ENCODE measurements at regions not wholly inside any gene's neighbourhood (a gene's known extent, or its start where the extent isn't known, plus 50 kb on each side); places are given as distances from the start of the nearest gene placed in this dataset.

DNA sequence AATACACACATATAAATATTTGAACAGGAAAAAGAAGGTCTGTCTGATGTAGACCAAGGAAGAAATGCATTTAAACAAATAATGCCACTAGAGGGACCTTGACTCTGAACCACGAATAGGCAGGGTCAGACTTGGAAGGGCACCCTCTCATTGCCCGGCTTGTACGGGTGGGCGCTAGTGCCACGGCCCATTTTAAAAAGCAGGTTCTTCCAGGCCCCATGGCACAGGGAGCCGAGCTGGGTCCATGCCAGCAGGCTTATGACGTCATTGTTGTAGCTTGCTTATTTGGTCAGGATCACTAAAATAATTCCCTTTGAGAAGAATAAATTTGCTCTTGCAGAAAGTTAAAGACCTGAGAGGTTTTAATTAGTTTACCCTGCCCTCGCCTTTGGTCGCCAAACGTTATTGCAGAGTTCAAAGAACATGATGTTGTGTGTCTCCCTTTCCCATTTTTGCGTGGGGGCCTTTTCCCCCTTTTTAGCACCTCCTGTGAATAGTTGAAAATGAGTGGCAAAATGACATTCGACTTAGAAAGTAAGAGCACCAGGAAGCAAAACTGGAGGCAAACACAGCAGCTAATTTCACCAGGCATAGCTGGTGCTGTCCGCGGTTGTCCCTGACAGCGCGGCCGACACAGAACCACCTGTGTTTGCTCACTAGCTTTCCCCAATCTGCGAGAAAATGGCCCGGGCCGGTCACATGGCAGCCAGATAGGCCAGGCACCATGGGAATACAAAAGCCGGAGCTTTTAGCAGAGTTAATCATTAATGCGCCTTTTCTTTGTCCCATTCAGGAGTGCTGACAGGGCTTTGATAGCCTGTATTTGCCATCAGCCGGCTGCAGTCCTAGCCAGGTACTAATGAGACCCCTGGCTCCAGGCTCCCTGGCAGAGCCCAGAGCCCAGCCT lies 93.8 kb downstream of the FOXA2 start (continued):
- TF ChIP-seq CCDC6 (CRISPR knock-in tag; IDR thresholded peaks at IDR 0.05) (peak; percentile 77; the same call in 1 of the 2 replicates), ZNF879 (CRISPR knock-in tag; IDR thresholded peaks at IDR 0.05) (no peak; the same call in 1 of the 2 replicates), ZNF883 (CRISPR knock-in tag; IDR thresholded peaks at IDR 0.05; ENCODE audit: not compliant biosample characterization) (peak; percentile 83), ZFP1 (CRISPR knock-in tag; IDR thresholded peaks at IDR 0.05) (peak; percentile 83), KLF15 (CRISPR knock-in tag; IDR thresholded peaks at IDR 0.05; ENCODE audit: borderline replicate concordance) (no peak; the same call in 1 of the 2 replicates), ARNT (IDR thresholded peaks at IDR 0.05) (no peak), ZNF543 (CRISPR knock-in tag; IDR thresholded peaks at IDR 0.05) (peak; percentile 92), RAD21 (CRISPR knock-in tag; IDR thresholded peaks at IDR 0.05) (peak; percentile 79), ZFP36L1 (CRISPR knock-in tag; IDR thresholded peaks at IDR 0.05) (peak; percentile 91), HIVEP1 (CRISPR knock-in tag; IDR thresholded peaks at IDR 0.05) (peak; percentile 90), GFI1 (CRISPR knock-in tag; IDR thresholded peaks at IDR 0.05; ENCODE audit: borderline replicate concordance) (peak; percentile 72), RFX1 (IDR thresholded peaks at IDR 0.05) (peak; percentile 61; the same call in 1 of the 2 replicates), TMF1 (CRISPR knock-in tag; IDR thresholded peaks at IDR 0.05; ENCODE audit: low read depth) (no peak), ZEB1 (IDR thresholded peaks at IDR 0.05; ENCODE audit: insufficient replicate concordance, low read depth) (peak; percentile 73), NR2F1 (CRISPR knock-in tag; IDR thresholded peaks at IDR 0.05) (peak; percentile 59; a peak in 3 of 4 replicates), SMAD3 (CRISPR knock-in tag; IDR thresholded peaks at IDR 0.05) (peak; percentile 82), ZNF724P (CRISPR knock-in tag; IDR thresholded peaks at IDR 0.05; ENCODE audit: borderline replicate concordance) (no peak; the same call in 1 of the 2 replicates), NAIF1 (CRISPR knock-in tag; IDR thresholded peaks at IDR 0.05; ENCODE audit: borderline replicate concordance) (peak; percentile 79), BORCS8-MEF2B (CRISPR knock-in tag; IDR thresholded peaks at IDR 0.05) (0 out of 2 replicates have a peak, but pooled peaks have one; percentile 15), YY1 (IDR thresholded peaks at IDR 0.05; ENCODE audit: insufficient read depth, insufficient replicate concordance, low read depth, low read length) (peak; percentile 93)
- TF ChIP-seq, protein P1, sequence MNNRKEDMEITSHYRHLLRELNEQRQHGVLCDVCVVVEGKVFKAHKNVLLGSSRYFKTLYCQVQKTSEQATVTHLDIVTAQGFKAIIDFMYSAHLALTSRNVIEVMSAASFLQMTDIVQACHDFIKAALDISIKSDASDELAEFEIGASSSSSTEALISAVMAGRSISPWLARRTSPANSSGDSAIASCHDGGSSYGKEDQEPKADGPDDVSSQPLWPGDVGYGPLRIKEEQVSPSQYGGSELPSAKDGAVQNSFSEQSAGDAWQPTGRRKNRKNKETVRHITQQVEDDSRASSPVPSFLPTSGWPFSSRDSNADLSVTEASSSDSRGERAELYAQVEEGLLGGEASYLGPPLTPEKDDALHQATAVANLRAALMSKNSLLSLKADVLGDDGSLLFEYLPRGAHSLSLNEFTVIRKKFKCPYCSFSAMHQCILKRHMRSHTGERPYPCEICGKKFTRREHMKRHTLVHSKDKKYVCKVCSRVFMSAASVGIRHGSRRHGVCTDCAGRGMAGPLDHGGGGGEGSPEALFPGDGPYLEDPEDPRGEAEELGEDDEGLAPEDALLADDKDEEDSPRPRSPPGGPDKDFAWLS (CRISPR knock-in tag; IDR thresholded peaks at IDR 0.05; ENCODE audit: borderline replicate concordance): 0 out of 2 replicates have a peak, but pooled peaks have one; percentile 22
- TF ChIP-seq, protein P2, sequence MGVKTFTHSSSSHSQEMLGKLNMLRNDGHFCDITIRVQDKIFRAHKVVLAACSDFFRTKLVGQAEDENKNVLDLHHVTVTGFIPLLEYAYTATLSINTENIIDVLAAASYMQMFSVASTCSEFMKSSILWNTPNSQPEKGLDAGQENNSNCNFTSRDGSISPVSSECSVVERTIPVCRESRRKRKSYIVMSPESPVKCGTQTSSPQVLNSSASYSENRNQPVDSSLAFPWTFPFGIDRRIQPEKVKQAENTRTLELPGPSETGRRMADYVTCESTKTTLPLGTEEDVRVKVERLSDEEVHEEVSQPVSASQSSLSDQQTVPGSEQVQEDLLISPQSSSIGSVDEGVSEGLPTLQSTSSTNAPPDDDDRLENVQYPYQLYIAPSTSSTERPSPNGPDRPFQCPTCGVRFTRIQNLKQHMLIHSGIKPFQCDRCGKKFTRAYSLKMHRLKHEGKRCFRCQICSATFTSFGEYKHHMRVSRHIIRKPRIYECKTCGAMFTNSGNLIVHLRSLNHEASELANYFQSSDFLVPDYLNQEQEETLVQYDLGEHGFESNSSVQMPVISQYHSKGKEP (CRISPR knock-in tag; IDR thresholded peaks at IDR 0.05): no peak
- TF ChIP-seq, protein P3, sequence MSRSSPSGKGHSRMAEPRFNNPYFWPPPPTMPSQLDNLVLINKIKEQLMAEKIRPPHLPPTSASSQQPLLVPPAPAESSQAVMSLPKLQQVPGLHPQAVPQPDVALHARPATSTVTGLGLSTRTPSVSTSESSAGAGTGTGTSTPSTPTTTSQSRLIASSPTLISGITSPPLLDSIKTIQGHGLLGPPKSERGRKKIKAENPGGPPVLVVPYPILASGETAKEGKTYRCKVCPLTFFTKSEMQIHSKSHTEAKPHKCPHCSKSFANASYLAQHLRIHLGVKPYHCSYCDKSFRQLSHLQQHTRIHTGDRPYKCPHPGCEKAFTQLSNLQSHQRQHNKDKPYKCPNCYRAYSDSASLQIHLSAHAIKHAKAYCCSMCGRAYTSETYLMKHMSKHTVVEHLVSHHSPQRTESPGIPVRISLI (CRISPR knock-in tag; IDR thresholded peaks at IDR 0.05; ENCODE audit: borderline replicate concordance): peak; percentile 5; the same call in 1 of the 2 replicates
- TF ChIP-seq, protein P4, sequence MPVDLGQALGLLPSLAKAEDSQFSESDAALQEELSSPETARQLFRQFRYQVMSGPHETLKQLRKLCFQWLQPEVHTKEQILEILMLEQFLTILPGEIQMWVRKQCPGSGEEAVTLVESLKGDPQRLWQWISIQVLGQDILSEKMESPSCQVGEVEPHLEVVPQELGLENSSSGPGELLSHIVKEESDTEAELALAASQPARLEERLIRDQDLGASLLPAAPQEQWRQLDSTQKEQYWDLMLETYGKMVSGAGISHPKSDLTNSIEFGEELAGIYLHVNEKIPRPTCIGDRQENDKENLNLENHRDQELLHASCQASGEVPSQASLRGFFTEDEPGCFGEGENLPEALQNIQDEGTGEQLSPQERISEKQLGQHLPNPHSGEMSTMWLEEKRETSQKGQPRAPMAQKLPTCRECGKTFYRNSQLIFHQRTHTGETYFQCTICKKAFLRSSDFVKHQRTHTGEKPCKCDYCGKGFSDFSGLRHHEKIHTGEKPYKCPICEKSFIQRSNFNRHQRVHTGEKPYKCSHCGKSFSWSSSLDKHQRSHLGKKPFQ (CRISPR knock-in tag; IDR thresholded peaks at IDR 0.05; ENCODE audit: insufficient replicate concordance): peak; percentile 69

All from HepG2 (cell line).